ENCODE measurements at regions not wholly inside any gene's neighbourhood (a gene's known extent, or its start where the extent isn't known, plus 50 kb on each side); places are given as distances from the start of the nearest gene placed in this dataset.

GRCh38 chr4:180698550-180699195, 1544.5 kb upstream of the TENM3 start:
- Histone ChIP-seq H3K4me1 (no peaks in the 10 kb centered on the region), H3K9me3 (no peaks in the 10 kb centered on the region), H3K4me3 (no peak overlapping the region), H3K36me3 (no peaks in the 10 kb centered on the region), H3K27ac (replicated peaks in 1 of 4) (no peak overlapping the region), H3K27me3 (no peaks in the 10 kb centered on the region)
- WGBS = 87% methylated on average over 12 of the region's 12 CpGs
- no peak for TF ChIP-seq POLR2A (IDR thresholded peaks at IDR 0.05; ENCODE audit: low read depth)
- TF ChIP-seq POLR2AphosphoS5 (IDR thresholded peaks at IDR 0.05) = no peak
- no peak for TF ChIP-seq EP300 (IDR thresholded peaks at IDR 0.05)
- TF ChIP-seq CTCF (IDR thresholded peaks at IDR 0.05) = no peak
- no peak for DNase-seq (ENCODE audit: extremely low spot score)
- intact Hi-C loops (cut with DNase I) = no loop called here

- no peak for TF ChIP-seq POLR2AphosphoS5 (IDR thresholded peaks at IDR 0.05)
- no peak for TF ChIP-seq EP300 (IDR thresholded peaks at IDR 0.05)
- no peak for TF ChIP-seq CTCF (IDR thresholded peaks at IDR 0.05)
- no peak for TF ChIP-seq POLR2A (IDR thresholded peaks at IDR 0.05; ENCODE audit: low read depth)
- no peaks in the 10 kb centered on the region for H3K4me1 ChIP-seq
- H3K27ac ChIP-seq (replicated peaks in 1 of 4) = no peak overlapping the region
- H3K36me3 ChIP-seq = no peaks in the 10 kb centered on the region
- no peak for DNase-seq (ENCODE audit: extremely low spot score)
- intact Hi-C loops (cut with DNase I) = no loop called here
- no peaks in the 10 kb centered on the region for H3K27me3 ChIP-seq
- no peak overlapping the region for H3K4me3 ChIP-seq
- H3K9me3 ChIP-seq = peaks cover 0 to 8% (median 2%) of the 10 kb centered on the region in 4 donors
- WGBS = 82% methylated on average over 2 of the region's 2 CpGs
Observed at GRCh38 chr4:180706766-180707165, 1536.4 kb upstream of the TENM3 start.

- H3K27me3 ChIP-seq = no peaks in the 10 kb centered on the region
- H3K4me1 ChIP-seq = no peaks in the 10 kb centered on the region
- intact Hi-C loops (cut with DNase I) = no loop called here
- 53% methylated on average over 5 of the region's 5 CpGs for WGBS
- no peak overlapping the region for H3K4me3 ChIP-seq
- no peaks in the 10 kb centered on the region for H3K36me3 ChIP-seq
- H3K9me3 ChIP-seq = peaks cover 0 to 8% (median 2%) of the 10 kb centered on the region in 4 donors
- H3K27ac ChIP-seq (replicated peaks in 1 of 4) = no peak overlapping the region
- no peak for DNase-seq (ENCODE audit: extremely low spot score)
- TF ChIP-seq EP300 (IDR thresholded peaks at IDR 0.05) = no peak
- no peak for TF ChIP-seq CTCF (IDR thresholded peaks at IDR 0.05)
- no peak for TF ChIP-seq POLR2A (IDR thresholded peaks at IDR 0.05; ENCODE audit: low read depth)
- TF ChIP-seq POLR2AphosphoS5 (IDR thresholded peaks at IDR 0.05) = no peak
Observed at GRCh38 chr4:180710628-180711337, 1532.4 kb upstream of the TENM3 start.

GRCh38 chr4:180717451-180718033, 1525.7 kb upstream of the TENM3 start:
- no peaks in the 10 kb centered on the region for H3K4me1 ChIP-seq
- no peak for TF ChIP-seq CTCF (IDR thresholded peaks at IDR 0.05)
- TF ChIP-seq POLR2A (IDR thresholded peaks at IDR 0.05; ENCODE audit: low read depth) = no peak
- no peak for TF ChIP-seq EP300 (IDR thresholded peaks at IDR 0.05)
- TF ChIP-seq POLR2AphosphoS5 (IDR thresholded peaks at IDR 0.05) = no peak
- no peaks in the 10 kb centered on the region for H3K36me3 ChIP-seq
- 48% methylated on average over 4 of the region's 4 CpGs for WGBS
- DNase-seq (ENCODE audit: extremely low spot score) = no peak
- intact Hi-C loops (cut with DNase I) = no loop called here
- no peak overlapping the region for H3K27ac ChIP-seq (replicated peaks in 1 of 4)
- no peaks in the 10 kb centered on the region for H3K27me3 ChIP-seq
- H3K9me3 ChIP-seq = no peaks in the 10 kb centered on the region
- no peak overlapping the region for H3K4me3 ChIP-seq

All from esophagus muscularis mucosa (tissue), 4 donors.